Prostate gland (tissue), 2 donors: ENCODE measurements at regions not wholly inside any gene's neighbourhood (a gene's known extent, or its start where the extent isn't known, plus 50 kb on each side); places are given as distances from the start of the nearest gene placed in this dataset.
A peak's percentile ranks its signal among the peaks of the same experiment; 100 is the strongest.

Source experiments
- DNase-seq: peaks from one replicate; pipeline ENCODE4 v3.0.0-alpha.2; 2019; ENCODE audit warnings: low spot score
- H3K27ac ChIP-seq, 2 donors: fragments of 200-600 bp; sonication (generic); 2 replicates each; pipeline ENCODE4 v1.5.1; 2017 to 2019
- H3K27me3 ChIP-seq: fragments of 200-600 bp; sonication (generic); replicated peaks from 2 replicates; pipeline ENCODE4 v1.5.1; 2019; ENCODE audit not compliant: insufficient read depth
- H3K36me3 ChIP-seq, 2 donors: fragments of 200-600 bp; sonication (generic); 1 replicate in 1 of 2; 2 replicates in 1 of 2; pipeline versions ENCODE4 v1.5.1 to v1.8.1; 2017 to 2019
- H3K4me1 ChIP-seq: fragments of 200-600 bp; sonication (generic); replicated peaks from 2 replicates; pipeline ENCODE4 v1.5.1; 2019
- H3K4me3 ChIP-seq, 2 donors: fragments of 200-600 bp; sonication (generic); 2 replicates each; pipeline ENCODE4 v1.5.1; 2017 to 2019
- H3K9me3 ChIP-seq: fragments of 200-600 bp; sonication (generic); 2 replicates; pipeline ENCODE4 v1.5.1; 2017
- CTCF ChIP-seq, 4 experiments: fragments of 200-600 bp in 2 of 4; fragments of 450-650 bp in 2 of 4; sonication (generic) in 2 of 4; IDR thresholded peaks; 1 replicate in 3 of 4; 2 replicates in 1 of 4; pipeline ENCODE4 v1.5.1; 2016 to 2019; ENCODE audit warnings: antibody characterized with exemption in 4 of 4, mild to moderate bottlenecking in 2 of 4, moderate library complexity in 2 of 4
- POLR2A ChIP-seq: fragments of 450-650 bp; IDR thresholded peaks from one replicate; pipeline ENCODE4 v1.6.1; 2016; ENCODE audit warnings: antibody characterized with exemption, mild to moderate bottlenecking
- POLR2AphosphoS5 ChIP-seq: sonication (generic); formaldehyde crosslinking; IDR thresholded peaks from one replicate; pipeline ENCODE4 v1.6.1; 2017; ENCODE audit warnings: antibody characterized with exemption
- WGBS: methylation state at CpG from one replicate; pipeline ENCODE4 v1.1.5; 2018; 5-methylcytosine and 5-hydroxymethylcytosine counted together
- intact Hi-C: fragments of 100-400 bp; cut with DNase I; formaldehyde crosslinking; loops from one replicate; pipeline ENCODE4 v1.14.2; 2022

- H3K27ac ChIP-seq: peak overlapping the region; percentile 54 to 73
Measured at GRCh38 chr5:96340357-96340756, 92.7 kb downstream of the PCSK1 start.

GRCh38 chr5:96339862-96340261, 93.2 kb downstream of the PCSK1 start:
- peak overlapping the region; percentile 54 to 73 for H3K27ac ChIP-seq
- peaks cover 14% of the 10 kb centered on the region for H3K4me1 ChIP-seq
- H3K9me3 ChIP-seq: no peaks in the 10 kb centered on the region
- 50% methylated on average over 3 of the region's 3 CpGs for WGBS
- intact Hi-C loops: loop anchor here (5.0 to 10.0 kb wide), 2 partner anchors 555 to 693 kb away; partner anchors contain the start of gene RFESD
- H3K36me3 ChIP-seq: no peaks in the 10 kb centered on the region
- H3K27me3 ChIP-seq: no peaks in the 10 kb centered on the region
- TF ChIP-seq POLR2AphosphoS5 (no peak), CTCF (IDR thresholded peaks at IDR 0.05) (no peak), POLR2A (no peak)
- DNase-seq: no peak
- H3K4me3 ChIP-seq: no peak overlapping the region

More at GRCh38 chr5:96340357-96340756, 92.7 kb downstream of the PCSK1 start:
- WGBS: 21% methylated on average over 5 of the region's 5 CpGs
- Histone ChIP-seq H3K4me1 (peaks cover 14% of the 10 kb centered on the region), H3K27me3 (no peaks in the 10 kb centered on the region), H3K36me3 (no peaks in the 10 kb centered on the region), H3K9me3 (no peaks in the 10 kb centered on the region), H3K4me3 (no peak overlapping the region)
- no peak for DNase-seq
- TF ChIP-seq POLR2AphosphoS5 (no peak), CTCF (IDR thresholded peaks at IDR 0.05) (no peak), POLR2A (no peak)
- intact Hi-C loops: no loop called here

GRCh38 chr5:96338624-96339415, 94.2 kb downstream of the PCSK1 start:
- H3K9me3 ChIP-seq: no peaks in the 10 kb centered on the region
- H3K4me1 ChIP-seq: peaks cover 14% of the 10 kb centered on the region
- H3K27ac ChIP-seq: peak overlapping the region; percentile 54 to 73
- intact Hi-C loops: loop anchor here (5.0 to 10.0 kb wide), 2 partner anchors 554 to 692 kb away; partner anchors contain the start of gene RFESD
- peak; percentile 67 for DNase-seq
- no peaks in the 10 kb centered on the region for H3K27me3 ChIP-seq
- WGBS: 47% methylated on average over 6 of the region's 6 CpGs
- no peak overlapping the region for H3K4me3 ChIP-seq
- TF ChIP-seq POLR2AphosphoS5 (peak; percentile 87), CTCF (IDR thresholded peaks at IDR 0.05) (no peak), POLR2A (no peak)
- no peaks in the 10 kb centered on the region for H3K36me3 ChIP-seq

- DNase-seq: no peak
- Histone ChIP-seq H3K9me3 (no peaks in the 10 kb centered on the region), H3K4me3 (no peak overlapping the region), H3K4me1 (peaks cover 20% of the 10 kb centered on the region), H3K36me3 (no peaks in the 10 kb centered on the region), H3K27ac (peak overlapping the region; percentile 54 to 73), H3K27me3 (no peaks in the 10 kb centered on the region)
- intact Hi-C loops: loop anchor here (5.0 to 10.0 kb wide), 2 partner anchors 553 to 691 kb away; partner anchors contain the start of gene RFESD
- no peak for TF ChIP-seq POLR2AphosphoS5
- TF ChIP-seq CTCF (IDR thresholded peaks at IDR 0.05): no peak
- TF ChIP-seq POLR2A: no peak
- 82% methylated on average over 2 of the region's 2 CpGs for WGBS
Measured at GRCh38 chr5:96338091-96338490, 95.0 kb downstream of the PCSK1 start.
